ENCODE measurements at regions not wholly inside any gene's neighbourhood (a gene's known extent, or its start where the extent isn't known, plus 50 kb on each side); places are given as distances from the start of the nearest gene placed in this dataset.

DNA sequence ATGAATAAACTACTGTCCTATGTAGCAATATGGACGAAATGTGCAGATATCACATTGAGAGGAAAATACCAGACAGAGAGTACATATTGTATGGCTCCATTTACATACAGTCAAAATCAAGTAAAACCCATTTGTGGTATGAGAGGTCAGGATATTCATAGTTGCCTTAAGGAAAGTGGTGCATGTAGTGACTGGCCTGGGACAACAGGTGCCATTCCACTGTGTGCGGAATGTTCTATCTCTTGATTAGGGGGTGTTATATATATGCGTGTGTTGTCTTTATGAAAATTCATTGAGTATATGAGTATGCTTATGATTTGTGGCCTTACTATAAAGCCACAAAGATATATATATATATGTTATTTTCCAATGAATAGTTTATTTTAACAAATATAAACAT, 964.0 kb downstream of the SORCS3 start:
- TF ChIP-seq, protein P1, sequence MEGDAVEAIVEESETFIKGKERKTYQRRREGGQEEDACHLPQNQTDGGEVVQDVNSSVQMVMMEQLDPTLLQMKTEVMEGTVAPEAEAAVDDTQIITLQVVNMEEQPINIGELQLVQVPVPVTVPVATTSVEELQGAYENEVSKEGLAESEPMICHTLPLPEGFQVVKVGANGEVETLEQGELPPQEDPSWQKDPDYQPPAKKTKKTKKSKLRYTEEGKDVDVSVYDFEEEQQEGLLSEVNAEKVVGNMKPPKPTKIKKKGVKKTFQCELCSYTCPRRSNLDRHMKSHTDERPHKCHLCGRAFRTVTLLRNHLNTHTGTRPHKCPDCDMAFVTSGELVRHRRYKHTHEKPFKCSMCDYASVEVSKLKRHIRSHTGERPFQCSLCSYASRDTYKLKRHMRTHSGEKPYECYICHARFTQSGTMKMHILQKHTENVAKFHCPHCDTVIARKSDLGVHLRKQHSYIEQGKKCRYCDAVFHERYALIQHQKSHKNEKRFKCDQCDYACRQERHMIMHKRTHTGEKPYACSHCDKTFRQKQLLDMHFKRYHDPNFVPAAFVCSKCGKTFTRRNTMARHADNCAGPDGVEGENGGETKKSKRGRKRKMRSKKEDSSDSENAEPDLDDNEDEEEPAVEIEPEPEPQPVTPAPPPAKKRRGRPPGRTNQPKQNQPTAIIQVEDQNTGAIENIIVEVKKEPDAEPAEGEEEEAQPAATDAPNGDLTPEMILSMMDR (IDR thresholded peaks at IDR 0.05), result no peak
- no peak for TF ChIP-seq POLR2A (IDR thresholded peaks at IDR 0.05)
